ENCODE measurements at regions not wholly inside any gene's neighbourhood (a gene's known extent, or its start where the extent isn't known, plus 50 kb on each side); places are given as distances from the start of the nearest gene placed in this dataset.

DNA sequence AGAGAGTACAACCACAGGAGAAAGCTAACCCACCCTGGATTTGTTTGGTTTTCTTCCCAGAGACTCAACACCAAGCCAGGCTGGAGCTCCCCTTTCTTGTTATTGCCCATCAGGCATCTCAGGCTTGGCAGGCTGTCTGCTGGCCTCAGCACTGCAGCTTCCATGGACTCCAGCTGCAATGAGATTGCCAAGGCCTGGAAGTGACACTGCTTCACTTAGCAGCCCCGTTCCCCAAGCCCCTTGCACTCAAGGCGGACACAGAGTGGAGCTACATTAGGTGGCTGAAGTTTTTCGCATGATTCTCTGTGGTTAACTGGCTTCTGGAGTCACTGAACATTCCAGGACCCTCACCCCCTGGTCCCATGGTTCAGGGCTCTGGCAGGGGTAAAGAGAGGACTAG is 163.1 kb upstream of the GDF10 start:
- BruUV-seq (replicated peaks) = no TSS peak
- peaks cover 11% of the 10 kb centered on the region for H3K36me3 Mint-ChIP-seq (ENCODE audit: insufficient read depth, unreplicated experiment)
- peaks cover 33% of the 10 kb centered on the region for H3K4me1 Mint-ChIP-seq (ENCODE audit: low read depth, unreplicated experiment)
- H3K9me3 Mint-ChIP-seq (ENCODE audit: low read depth, unreplicated experiment) = peaks cover 3% of the 10 kb centered on the region
- TF ChIP-seq, protein P1, sequence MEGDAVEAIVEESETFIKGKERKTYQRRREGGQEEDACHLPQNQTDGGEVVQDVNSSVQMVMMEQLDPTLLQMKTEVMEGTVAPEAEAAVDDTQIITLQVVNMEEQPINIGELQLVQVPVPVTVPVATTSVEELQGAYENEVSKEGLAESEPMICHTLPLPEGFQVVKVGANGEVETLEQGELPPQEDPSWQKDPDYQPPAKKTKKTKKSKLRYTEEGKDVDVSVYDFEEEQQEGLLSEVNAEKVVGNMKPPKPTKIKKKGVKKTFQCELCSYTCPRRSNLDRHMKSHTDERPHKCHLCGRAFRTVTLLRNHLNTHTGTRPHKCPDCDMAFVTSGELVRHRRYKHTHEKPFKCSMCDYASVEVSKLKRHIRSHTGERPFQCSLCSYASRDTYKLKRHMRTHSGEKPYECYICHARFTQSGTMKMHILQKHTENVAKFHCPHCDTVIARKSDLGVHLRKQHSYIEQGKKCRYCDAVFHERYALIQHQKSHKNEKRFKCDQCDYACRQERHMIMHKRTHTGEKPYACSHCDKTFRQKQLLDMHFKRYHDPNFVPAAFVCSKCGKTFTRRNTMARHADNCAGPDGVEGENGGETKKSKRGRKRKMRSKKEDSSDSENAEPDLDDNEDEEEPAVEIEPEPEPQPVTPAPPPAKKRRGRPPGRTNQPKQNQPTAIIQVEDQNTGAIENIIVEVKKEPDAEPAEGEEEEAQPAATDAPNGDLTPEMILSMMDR (IDR thresholded peaks at IDR 0.05; ENCODE audit: unreplicated experiment) = no peak
- DNase-seq = no peak
- no peaks in the 10 kb centered on the region for H3K27me3 Mint-ChIP-seq (ENCODE audit: unreplicated experiment)
- CTCF ChIA-PET = interaction anchor here (0.6 to 1.0 kb wide), 3 partner anchors 15 to 1519 kb away, joined by 3 to 5 read pairs (median 3); no protein-coding TSS in a partner anchor
- no peak overlapping the region for H3K4me3 Mint-ChIP-seq (ENCODE audit: low read depth, unreplicated experiment)
- intact Hi-C loops (cut with micrococcal nuclease; ENCODE audit: unreplicated experiment) = loop anchor here (10.0 kb wide), 1 partner anchor 62 kb away; no protein-coding TSS in a partner anchor
- peak overlapping the region; percentile 61 for H3K27ac Mint-ChIP-seq (ENCODE audit: unreplicated experiment)

DNA sequence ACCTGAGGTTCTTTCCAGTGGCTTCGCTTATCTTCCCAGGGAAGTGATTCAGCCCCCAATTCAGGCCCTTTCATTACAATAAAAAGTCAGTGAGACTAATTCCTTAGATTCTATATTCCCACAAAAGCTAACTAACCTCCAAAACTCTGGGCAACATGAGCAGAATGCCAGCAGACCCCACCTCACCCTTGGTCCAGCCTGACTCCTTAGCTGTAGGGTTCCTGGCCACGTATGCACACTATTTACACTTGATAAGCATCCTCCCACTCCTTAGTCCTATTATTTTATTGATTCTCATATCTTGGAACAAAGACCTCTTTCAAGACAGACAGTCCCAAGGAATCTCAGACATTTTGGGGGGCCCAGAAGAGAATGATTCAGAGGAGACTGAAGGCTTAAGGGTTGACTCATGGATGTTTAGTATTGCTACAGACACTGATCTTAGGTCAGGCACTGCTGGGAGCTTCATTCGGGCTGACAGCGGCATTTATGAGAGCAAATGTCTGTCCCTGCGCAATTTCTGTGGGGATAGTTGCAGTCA is 162.6 kb upstream of the GDF10 start:
- DNase-seq = peak; percentile 57
- Mint-ChIP-seq H3K4me3 (ENCODE audit: low read depth, unreplicated experiment) (peak overlapping the region; percentile 59), H3K4me1 (ENCODE audit: low read depth, unreplicated experiment) (peaks cover 33% of the 10 kb centered on the region), H3K9me3 (ENCODE audit: low read depth, unreplicated experiment) (peaks cover 3% of the 10 kb centered on the region), H3K36me3 (ENCODE audit: insufficient read depth, unreplicated experiment) (peaks cover 11% of the 10 kb centered on the region), H3K27me3 (ENCODE audit: unreplicated experiment) (no peaks in the 10 kb centered on the region), H3K27ac (ENCODE audit: unreplicated experiment) (peak overlapping the region; percentile 61)
- BruUV-seq (replicated peaks) = no TSS peak
- TF ChIP-seq, protein P1 (IDR thresholded peaks at IDR 0.05; ENCODE audit: unreplicated experiment) = no peak
- intact Hi-C loops (cut with micrococcal nuclease; ENCODE audit: unreplicated experiment) = loop anchor here (10.0 kb wide), 1 partner anchor 63 kb away; no protein-coding TSS in a partner anchor
- CTCF ChIA-PET = interaction anchor here (0.7 to 1.0 kb wide), 3 partner anchors 15 to 71 kb away, joined by 3 to 4 read pairs (median 3); no protein-coding TSS in a partner anchor

DNA sequence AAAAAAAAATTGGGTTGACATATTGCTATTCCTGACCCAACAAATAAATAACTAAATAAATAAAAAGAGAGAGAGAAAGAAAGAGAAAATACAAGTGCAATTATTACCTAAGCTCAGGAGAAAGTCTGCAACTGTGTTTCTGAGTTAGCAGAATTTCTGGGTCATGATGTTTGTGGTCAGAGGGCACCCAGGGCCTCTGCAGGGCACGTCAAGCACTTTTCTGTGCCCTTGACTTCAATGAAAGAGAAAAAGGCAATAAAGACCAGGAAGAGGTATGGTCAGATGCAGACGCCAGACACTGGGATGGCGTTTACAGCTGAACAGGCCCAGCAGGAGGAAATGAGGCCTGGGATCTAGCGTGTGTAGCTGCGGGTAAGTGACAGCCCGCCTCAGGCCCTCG is 160.9 kb upstream of the GDF10 start:
- Mint-ChIP-seq H3K9me3 (ENCODE audit: low read depth, unreplicated experiment) (peaks cover 3% of the 10 kb centered on the region), H3K4me3 (ENCODE audit: low read depth, unreplicated experiment) (peak overlapping the region; percentile 59), H3K27ac (ENCODE audit: unreplicated experiment) (no peak overlapping the region), H3K4me1 (ENCODE audit: low read depth, unreplicated experiment) (peaks cover 33% of the 10 kb centered on the region), H3K36me3 (ENCODE audit: insufficient read depth, unreplicated experiment) (peaks cover 11% of the 10 kb centered on the region), H3K27me3 (ENCODE audit: unreplicated experiment) (no peaks in the 10 kb centered on the region)
- intact Hi-C loops (cut with micrococcal nuclease; ENCODE audit: unreplicated experiment) = loop anchor here (10.0 kb wide), 1 partner anchor 64 kb away; no protein-coding TSS in a partner anchor
- CTCF ChIA-PET = no interaction called here
- TF ChIP-seq, protein P1 (IDR thresholded peaks at IDR 0.05; ENCODE audit: unreplicated experiment) = no peak
- no TSS peak for BruUV-seq (replicated peaks)
- no peak for DNase-seq

DNA sequence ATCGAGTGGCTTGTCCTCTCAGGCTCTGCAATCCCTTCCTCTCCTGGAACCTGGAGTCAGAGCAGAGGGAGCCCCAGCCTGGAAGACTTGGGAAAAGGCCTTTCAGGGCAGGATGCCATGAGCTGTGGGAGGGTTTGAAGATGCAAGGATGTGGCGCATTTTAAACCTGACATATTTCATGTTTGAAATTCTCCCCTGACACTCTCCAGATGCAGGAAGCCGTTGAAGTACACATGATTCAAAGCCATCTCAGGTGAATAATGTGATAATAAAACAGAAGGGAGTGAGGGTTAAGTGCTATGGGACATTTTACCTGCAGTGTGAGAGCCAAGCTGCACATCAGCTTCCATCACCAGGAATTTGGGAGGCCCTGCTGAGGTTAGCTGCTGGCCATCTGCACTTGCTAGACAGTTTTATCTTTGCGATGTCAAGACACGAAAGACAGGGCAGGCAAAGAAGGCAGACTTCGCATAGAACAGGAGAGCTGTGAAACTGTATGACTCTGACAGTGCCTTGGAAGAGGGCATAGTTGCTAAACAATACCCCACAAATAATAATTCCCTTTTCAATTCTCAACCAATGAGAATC is 159.1 kb upstream of the GDF10 start:
- Mint-ChIP-seq H3K27ac (ENCODE audit: unreplicated experiment) (no peak overlapping the region), H3K36me3 (ENCODE audit: insufficient read depth, unreplicated experiment) (peaks cover 11% of the 10 kb centered on the region), H3K9me3 (ENCODE audit: low read depth, unreplicated experiment) (peaks cover 3% of the 10 kb centered on the region), H3K4me3 (ENCODE audit: low read depth, unreplicated experiment) (no peak overlapping the region), H3K27me3 (ENCODE audit: unreplicated experiment) (no peaks in the 10 kb centered on the region), H3K4me1 (ENCODE audit: low read depth, unreplicated experiment) (peaks cover 31% of the 10 kb centered on the region)
- intact Hi-C loops (cut with micrococcal nuclease; ENCODE audit: unreplicated experiment) = no loop called here
- DNase-seq = no peak
- no TSS peak for BruUV-seq (replicated peaks)
- TF ChIP-seq, protein P1 (IDR thresholded peaks at IDR 0.05; ENCODE audit: unreplicated experiment) = no peak
- CTCF ChIA-PET = no interaction called here

Measured in Calu3 (cell line).